Ascending aorta (tissue), 2 donors: ENCODE measurements at regions not wholly inside any gene's neighbourhood (a gene's known extent, or its start where the extent isn't known, plus 50 kb on each side); places are given as distances from the start of the nearest gene placed in this dataset.

ENCODE experiments used
- DNase-seq, 2 donors: peaks; one replicate each; pipeline ENCODE4 v3.0.0-alpha.2; 2019; ENCODE audit warnings: low spot score in 2 of 2
- H3K27ac ChIP-seq, 2 donors: fragments of 200-600 bp; sonication (generic); one replicate each; pipeline ENCODE4 v1.5.1; 2016 to 2017; ENCODE audit warnings: mild to moderate bottlenecking in 1 of 2
- H3K27me3 ChIP-seq: fragments of 200-600 bp; sonication (generic); one replicate; pipeline ENCODE4 v1.5.1; 2017
- H3K36me3 ChIP-seq, 2 donors: fragments of 200-600 bp; sonication (generic); one replicate each; pipeline ENCODE4 v1.5.1; 2016
- H3K4me1 ChIP-seq, 2 donors: fragments of 200-600 bp; sonication (generic); one replicate each; pipeline ENCODE4 v1.5.1; 2016 to 2017; ENCODE audit warnings: mild to moderate bottlenecking in 1 of 2
- H3K4me3 ChIP-seq, 2 donors: fragments of 200-600 bp; sonication (generic); one replicate each; pipeline ENCODE4 v1.5.1; 2016 to 2017; ENCODE audit warnings: mild to moderate bottlenecking in 1 of 2
- H3K9me3 ChIP-seq, 2 donors: fragments of 200-600 bp; sonication (generic); one replicate each; pipeline ENCODE4 v1.5.1; 2016
- CTCF ChIP-seq, 3 experiments: fragments of 200-600 bp in 2 of 3; fragments of 450-650 bp in 1 of 3; sonication (generic) in 2 of 3; IDR thresholded peaks; one replicate each; pipeline ENCODE4 v1.5.1; 2016 to 2019; ENCODE audit warnings: antibody characterized with exemption in 3 of 3, mild to moderate bottlenecking in 1 of 3, moderate library complexity in 1 of 3
- intact Hi-C: fragments of 100-400 bp; cut with DNase I; formaldehyde crosslinking; loops from one replicate; pipeline ENCODE4 v1.15.1; 2023

- H3K4me3 ChIP-seq, result no peak overlapping the region
- H3K27ac ChIP-seq, result no peak overlapping the region
- no peaks in the 10 kb centered on the region for H3K4me1 ChIP-seq
- H3K36me3 ChIP-seq, result no peaks in the 10 kb centered on the region
- no peaks in the 10 kb centered on the region for H3K9me3 ChIP-seq
- intact Hi-C loops, result loop anchor here (10.0 kb wide), 2 partner anchors 110 to 340 kb away; no protein-coding TSS in a partner anchor
- no peaks in the 10 kb centered on the region for H3K27me3 ChIP-seq
- TF ChIP-seq CTCF (IDR thresholded peaks at IDR 0.05), result no peak
- peak in 1 of 2 donors; percentile 79 for DNase-seq
These were observed 355.1 kb downstream of the USP25 start for GRCh38 chr21:16084776-16085364.

GRCh38 chr21:16085421-16085820 lies 355.6 kb downstream of the USP25 start:
- Histone ChIP-seq H3K4me3 (no peak overlapping the region), H3K27ac (no peak overlapping the region), H3K36me3 (no peaks in the 10 kb centered on the region), H3K9me3 (no peaks in the 10 kb centered on the region), H3K27me3 (no peaks in the 10 kb centered on the region), H3K4me1 (no peaks in the 10 kb centered on the region)
- intact Hi-C loops, result loop anchor here (10.0 kb wide), 2 partner anchors 109 to 339 kb away; no protein-coding TSS in a partner anchor
- no peak for TF ChIP-seq CTCF (IDR thresholded peaks at IDR 0.05)
- DNase-seq, result no peak

GRCh38 chr21:16086121-16086520 lies 356.3 kb downstream of the USP25 start:
- no peak for DNase-seq
- intact Hi-C loops, result loop anchor here (10.0 kb wide), 2 partner anchors 109 to 339 kb away; no protein-coding TSS in a partner anchor
- no peak for TF ChIP-seq CTCF (IDR thresholded peaks at IDR 0.05)
- H3K27ac ChIP-seq, result no peak overlapping the region
- no peak overlapping the region for H3K4me3 ChIP-seq
- no peaks in the 10 kb centered on the region for H3K27me3 ChIP-seq
- no peaks in the 10 kb centered on the region for H3K36me3 ChIP-seq
- no peaks in the 10 kb centered on the region for H3K9me3 ChIP-seq
- H3K4me1 ChIP-seq, result no peaks in the 10 kb centered on the region

- no peak for TF ChIP-seq CTCF (IDR thresholded peaks at IDR 0.05)
- intact Hi-C loops, result loop anchor here (10.0 kb wide), 2 partner anchors 108 to 338 kb away; no protein-coding TSS in a partner anchor
- H3K4me1 ChIP-seq, result no peaks in the 10 kb centered on the region
- H3K27me3 ChIP-seq, result no peaks in the 10 kb centered on the region
- DNase-seq, result no peak
- no peaks in the 10 kb centered on the region for H3K36me3 ChIP-seq
- no peak overlapping the region for H3K4me3 ChIP-seq
- no peaks in the 10 kb centered on the region for H3K9me3 ChIP-seq
- no peak overlapping the region for H3K27ac ChIP-seq
These were observed 357.2 kb downstream of the USP25 start for GRCh38 chr21:16086936-16087335.

- no peak overlapping the region for H3K4me3 ChIP-seq
- TF ChIP-seq CTCF (IDR thresholded peaks at IDR 0.05), result no peak
- no peaks in the 10 kb centered on the region for H3K4me1 ChIP-seq
- H3K27me3 ChIP-seq, result no peaks in the 10 kb centered on the region
- DNase-seq, result no peak
- H3K9me3 ChIP-seq, result no peaks in the 10 kb centered on the region
- intact Hi-C loops, result loop anchor here (10.0 kb wide), 2 partner anchors 107 to 337 kb away; no protein-coding TSS in a partner anchor
- H3K36me3 ChIP-seq, result no peaks in the 10 kb centered on the region
- H3K27ac ChIP-seq, result no peak overlapping the region
These were observed 357.7 kb downstream of the USP25 start for GRCh38 chr21:16087523-16087922.
